Neural progenitor cell (in vitro differentiated cells): ENCODE measurements at regions not wholly inside any gene's neighbourhood (a gene's known extent, or its start where the extent isn't known, plus 50 kb on each side); places are given as distances from the start of the nearest gene placed in this dataset.

Experiments
- DNase-seq: peaks from one replicate; pipeline ENCODE4 v3.0.0-alpha.2; 2016; ENCODE audit warnings: low spot score
- H2AFZ ChIP-seq: fragments of 200-600 bp; sonication (generic); replicated peaks from 2 replicates; pipeline ENCODE4 v1.6.1; 2016; ENCODE audit warnings: antibody characterized with exemption
- H3F3A ChIP-seq: fragments of 200-600 bp; sonication (generic); 2 replicates; pipeline ENCODE4 v1.6.1; 2016; ENCODE audit warnings: antibody characterized with exemption, low read depth
- H3K27ac ChIP-seq: fragments of 200-600 bp; sonication (generic); 2 replicates; pipeline ENCODE4 v1.5.1; 2016; ENCODE audit warnings: mild to moderate bottlenecking
- H3K27me3 ChIP-seq: fragments of 200-600 bp; sonication (generic); 2 replicates; pipeline ENCODE4 v1.6.1; 2016; ENCODE audit warnings: mild to moderate bottlenecking, moderate library complexity
- H3K36me3 ChIP-seq: fragments of 200-600 bp; sonication (generic); 2 replicates; pipeline ENCODE4 v1.5.1; 2016
- H3K4me1 ChIP-seq: fragments of 200-600 bp; sonication (generic); 2 replicates; pipeline ENCODE4 v1.6.1; 2016; ENCODE audit warnings: mixed run types
- H3K4me2 ChIP-seq: fragments of 200-600 bp; sonication (generic); 2 replicates; pipeline ENCODE4 v1.6.1; 2016
- H3K4me3 ChIP-seq: fragments of 200-600 bp; sonication (generic); 2 replicates; pipeline ENCODE4 v1.5.1; 2016
- H3K79me2 ChIP-seq: fragments of 200-600 bp; sonication (generic); 2 replicates; pipeline ENCODE4 v1.6.1; 2016; ENCODE audit warnings: low read depth
- H3K9ac ChIP-seq: fragments of 200-600 bp; sonication (generic); 2 replicates; pipeline ENCODE4 v1.6.1; 2016
- H3K9me3 ChIP-seq: fragments of 200-600 bp; sonication (generic); 2 replicates; pipeline ENCODE4 v1.5.1; 2016; ENCODE audit warnings: low read depth
- H4K20me1 ChIP-seq: fragments of 200-600 bp; sonication (generic); 2 replicates; pipeline ENCODE4 v1.6.1; 2016; ENCODE audit warnings: low read depth
- H3K27ac Mint-ChIP-seq: 3 replicates; pipeline ENCODE4 v1.8.0; 2021; ENCODE audit warnings: mixed read lengths
- H3K27me3 Mint-ChIP-seq: 2 replicates; pipeline ENCODE4 v1.8.0; 2022; ENCODE audit warnings: low read depth, mild to moderate bottlenecking, inconsistent platforms, moderate library complexity, mixed read lengths; ENCODE audit not compliant: insufficient read depth
- H3K36me3 Mint-ChIP-seq: 3 replicates; pipeline ENCODE4 v1.8.0; 2021; ENCODE audit warnings: mixed read lengths
- H3K4me1 Mint-ChIP-seq: 3 replicates; pipeline ENCODE4 v1.8.0; 2021; ENCODE audit warnings: mixed read lengths
- H3K4me3 Mint-ChIP-seq: 3 replicates; pipeline ENCODE4 v1.8.0; 2021; ENCODE audit warnings: mild to moderate bottlenecking, moderate library complexity, mixed read lengths
- H3K9me3 Mint-ChIP-seq: 3 replicates; pipeline ENCODE4 v1.8.0; 2020; ENCODE audit warnings: mixed read lengths
- CTCF ChIP-seq: fragments of 200-600 bp; sonication (generic); IDR thresholded peaks from 2 replicates; pipeline ENCODE4 v1.5.1; 2017; ENCODE audit warnings: antibody characterized with exemption, mild to moderate bottlenecking
- EZH2 ChIP-seq: fragments of 200-600 bp; sonication (generic); IDR thresholded peaks from 2 replicates; pipeline ENCODE4 v1.6.1; 2017; ENCODE audit warnings: antibody characterized with exemption, mild to moderate bottlenecking, moderate library complexity
- EZH2phosphoT487 ChIP-seq: fragments of 200-600 bp; sonication (generic); IDR thresholded peaks from 2 replicates; pipeline ENCODE4 v1.6.1; 2017; ENCODE audit warnings: antibody characterized with exemption

GRCh38 chr6:67643281-67643680 lies 991.8 kb upstream of the ADGRB3 start:
- H3K4me1 ChIP-seq: no peaks in the 10 kb centered on the region
- H3K4me2 ChIP-seq: no peak overlapping the region
- H2AFZ ChIP-seq: no peak overlapping the region
- no peak overlapping the region for H3K27ac ChIP-seq
- Mint-ChIP-seq H3K4me1 (no peaks in the 10 kb centered on the region), H3K4me3 (no peak overlapping the region), H3K27me3 (no peaks in the 10 kb centered on the region), H3K36me3 (no peaks in the 10 kb centered on the region), H3K9me3 (no peaks in the 10 kb centered on the region), H3K27ac (no peak overlapping the region)
- no peak overlapping the region for H3K4me3 ChIP-seq
- H3K79me2 ChIP-seq: no peaks in the 10 kb centered on the region
- H3K36me3 ChIP-seq: no peaks in the 10 kb centered on the region
- DNase-seq: no peak
- no peaks in the 10 kb centered on the region for H3K27me3 ChIP-seq
- H3K9ac ChIP-seq: no peak overlapping the region
- no peaks in the 10 kb centered on the region for H3K9me3 ChIP-seq
- TF ChIP-seq CTCF (no peak), EZH2 (no peak), EZH2phosphoT487 (no peak)
- no peaks in the 10 kb centered on the region for H4K20me1 ChIP-seq
- H3F3A ChIP-seq: no peaks in the 10 kb centered on the region

GRCh38 chr6:67642582-67642981 lies 992.5 kb upstream of the ADGRB3 start:
- no peaks in the 10 kb centered on the region for H3K36me3 Mint-ChIP-seq
- Histone ChIP-seq H3F3A (no peaks in the 10 kb centered on the region), H3K27me3 (no peaks in the 10 kb centered on the region), H3K27ac (no peak overlapping the region), H3K79me2 (no peaks in the 10 kb centered on the region), H3K9me3 (no peaks in the 10 kb centered on the region), H4K20me1 (no peaks in the 10 kb centered on the region), H3K4me3 (no peak overlapping the region), H2AFZ (no peak overlapping the region), H3K4me2 (no peak overlapping the region), H3K9ac (no peak overlapping the region), H3K36me3 (no peaks in the 10 kb centered on the region), H3K4me1 (no peaks in the 10 kb centered on the region)
- no peak overlapping the region for H3K4me3 Mint-ChIP-seq
- H3K4me1 Mint-ChIP-seq: no peaks in the 10 kb centered on the region
- DNase-seq: no peak
- TF ChIP-seq EZH2phosphoT487 (no peak), CTCF (no peak), EZH2 (no peak)
- H3K27me3 Mint-ChIP-seq: no peaks in the 10 kb centered on the region
- no peaks in the 10 kb centered on the region for H3K9me3 Mint-ChIP-seq
- H3K27ac Mint-ChIP-seq: no peak overlapping the region

GRCh38 chr6:67640484-67640883 lies 994.6 kb upstream of the ADGRB3 start:
- Mint-ChIP-seq H3K27ac (no peak overlapping the region), H3K36me3 (no peaks in the 10 kb centered on the region)

More at GRCh38 chr6:67640484-67640883, 994.6 kb upstream of the ADGRB3 start:
- H3F3A ChIP-seq: no peaks in the 10 kb centered on the region
- no peak overlapping the region for H3K4me3 ChIP-seq
- H3K27me3 ChIP-seq: no peaks in the 10 kb centered on the region
- H3K36me3 ChIP-seq: no peaks in the 10 kb centered on the region
- no peaks in the 10 kb centered on the region for H3K79me2 ChIP-seq
- TF ChIP-seq CTCF (no peak), EZH2phosphoT487 (no peak), EZH2 (no peak)
- no peaks in the 10 kb centered on the region for H3K9me3 ChIP-seq
- no peaks in the 10 kb centered on the region for H3K4me1 ChIP-seq
- H3K4me2 ChIP-seq: no peak overlapping the region
- no peaks in the 10 kb centered on the region for H4K20me1 ChIP-seq
- no peak overlapping the region for H3K9ac ChIP-seq
- no peak overlapping the region for H3K27ac ChIP-seq
- Mint-ChIP-seq H3K9me3 (no peaks in the 10 kb centered on the region), H3K4me3 (no peak overlapping the region), H3K4me1 (no peaks in the 10 kb centered on the region), H3K27me3 (no peaks in the 10 kb centered on the region)
- H2AFZ ChIP-seq: no peak overlapping the region
- DNase-seq: no peak
